GM12892 (cell line): ENCODE measurements at regions not wholly inside any gene's neighbourhood (a gene's known extent, or its start where the extent isn't known, plus 50 kb on each side); places are given as distances from the start of the nearest gene placed in this dataset.

Experiments
- POLR2A ChIP-seq: IDR thresholded peaks from 2 replicates; pipeline ENCODE4 v1.6.1; 2011; ENCODE audit warnings: low read depth, low read length, control low read depth
- POLR2AphosphoS5 ChIP-seq: IDR thresholded peaks from 2 replicates; pipeline ENCODE4 v1.6.1; 2011; ENCODE audit warnings: low read depth, low read length, control low read depth

GRCh38 chr4:56739066-56739777 is 58.1 kb upstream of the HOPX start:
- TF ChIP-seq POLR2A (no peak), POLR2AphosphoS5 (no peak)
